ENCODE measurements at regions not wholly inside any gene's neighbourhood (a gene's known extent, or its start where the extent isn't known, plus 50 kb on each side); places are given as distances from the start of the nearest gene placed in this dataset.
"Not testable (repeated sequence)": the region's sequence is repeated elsewhere in the genome, so short reads cannot be mapped to it uniquely, and the experiment has no call there.

DNA sequence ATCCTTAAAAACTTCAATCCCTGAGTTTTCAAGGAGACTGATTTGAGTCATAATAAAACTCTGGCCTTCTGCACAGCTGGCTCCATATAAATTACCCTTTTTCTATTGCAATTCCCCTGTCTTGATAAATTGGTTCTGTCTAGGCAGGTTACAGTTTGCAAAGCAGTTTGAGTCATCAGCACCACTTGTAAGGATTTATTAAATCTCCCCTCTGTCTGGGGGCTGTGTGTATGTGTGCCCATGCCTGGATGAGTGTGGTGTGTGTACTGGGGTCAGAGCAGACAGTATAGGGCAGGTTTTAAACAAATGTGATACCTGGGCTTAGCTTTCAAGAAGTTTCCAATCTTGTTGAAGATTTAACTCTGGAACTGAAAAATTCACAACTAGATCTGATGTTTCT lies 228.6 kb downstream of the FNDC1 start:
- no peak for DNase-seq (ENCODE audit: low spot score)
- peak overlapping the region; percentile 14; the same call in 1 of the 2 replicates for H2AFZ ChIP-seq (ENCODE audit: low read length)
- H3K36me3 ChIP-seq (ENCODE audit: insufficient read depth, low read length), result no peaks in the 10 kb centered on the region
- no peaks in the 10 kb centered on the region for H3K9me2 ChIP-seq (ENCODE audit: insufficient read depth, low read length)
- no peaks in the 10 kb centered on the region for H3K79me2 ChIP-seq (ENCODE audit: insufficient read depth, low read depth, low read length)
- intact Hi-C loops (cut with micrococcal nuclease; ENCODE audit: unreplicated experiment), result no loop called here
- CTCF ChIA-PET (ENCODE audit: unreplicated experiment), result no interaction called here
- POLR2A ChIA-PET, result interaction anchor here (1.1 to 1.5 kb wide), 3 partner anchors 8 to 235 kb away, joined by 3 to 4 read pairs (median 3); no protein-coding TSS in a partner anchor
- no peak overlapping the region for H3K4me3 ChIP-seq (ENCODE audit: low read depth, low read length, poor library complexity, severe bottlenecking)
- H3K27ac ChIP-seq (ENCODE audit: low read depth, low read length, poor library complexity, severe bottlenecking), result no peak overlapping the region
- peaks cover 6% of the 10 kb centered on the region; the same call in 1 of the 2 replicates for H3K9me3 ChIP-seq (ENCODE audit: low read length)
- BruUV-seq (replicated peaks), result no TSS peak
- H3K4me2 ChIP-seq (ENCODE audit: low read length), result no peak overlapping the region
- no peaks in the 10 kb centered on the region for H4K20me1 ChIP-seq (ENCODE audit: insufficient read depth, low read length)
- TF ChIP-seq, protein P1, sequence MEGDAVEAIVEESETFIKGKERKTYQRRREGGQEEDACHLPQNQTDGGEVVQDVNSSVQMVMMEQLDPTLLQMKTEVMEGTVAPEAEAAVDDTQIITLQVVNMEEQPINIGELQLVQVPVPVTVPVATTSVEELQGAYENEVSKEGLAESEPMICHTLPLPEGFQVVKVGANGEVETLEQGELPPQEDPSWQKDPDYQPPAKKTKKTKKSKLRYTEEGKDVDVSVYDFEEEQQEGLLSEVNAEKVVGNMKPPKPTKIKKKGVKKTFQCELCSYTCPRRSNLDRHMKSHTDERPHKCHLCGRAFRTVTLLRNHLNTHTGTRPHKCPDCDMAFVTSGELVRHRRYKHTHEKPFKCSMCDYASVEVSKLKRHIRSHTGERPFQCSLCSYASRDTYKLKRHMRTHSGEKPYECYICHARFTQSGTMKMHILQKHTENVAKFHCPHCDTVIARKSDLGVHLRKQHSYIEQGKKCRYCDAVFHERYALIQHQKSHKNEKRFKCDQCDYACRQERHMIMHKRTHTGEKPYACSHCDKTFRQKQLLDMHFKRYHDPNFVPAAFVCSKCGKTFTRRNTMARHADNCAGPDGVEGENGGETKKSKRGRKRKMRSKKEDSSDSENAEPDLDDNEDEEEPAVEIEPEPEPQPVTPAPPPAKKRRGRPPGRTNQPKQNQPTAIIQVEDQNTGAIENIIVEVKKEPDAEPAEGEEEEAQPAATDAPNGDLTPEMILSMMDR (conservative IDR thresholded peaks at IDR 0.05; ENCODE audit: low read length), result no peak
- no peak for TF ChIP-seq EZH2phosphoT487 (IDR thresholded peaks at IDR 0.05; ENCODE audit: borderline replicate concordance, low read depth, low read length)
- peaks cover 7% of the 10 kb centered on the region for H3K4me1 ChIP-seq (ENCODE audit: insufficient read depth, low read length, poor library complexity, severe bottlenecking)

DNA sequence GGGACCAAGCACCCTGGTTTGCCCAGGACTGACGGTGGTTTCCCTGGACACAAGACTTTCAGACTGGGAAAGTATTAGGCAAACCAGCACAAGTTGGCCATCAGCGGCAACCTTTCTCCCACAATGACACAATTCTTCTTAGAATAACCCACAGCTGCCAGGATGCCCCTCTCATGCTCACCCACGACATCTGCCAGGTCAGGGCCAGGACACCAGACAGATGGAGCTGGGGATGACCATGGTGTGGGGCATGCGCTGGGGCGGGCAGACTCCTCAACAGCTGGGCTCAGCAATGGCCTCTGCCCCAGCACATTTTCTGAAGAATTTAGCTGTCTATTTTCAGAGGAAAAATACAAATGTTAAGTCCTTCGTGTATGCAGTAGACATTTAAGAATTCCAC lies 226.4 kb downstream of the FNDC1 start:
- intact Hi-C loops (cut with micrococcal nuclease; ENCODE audit: unreplicated experiment), result no loop called here
- Histone ChIP-seq H3K4me3 (ENCODE audit: low read depth, low read length, poor library complexity, severe bottlenecking) (no peak overlapping the region), H2AFZ (ENCODE audit: low read length) (no peak overlapping the region), H4K20me1 (ENCODE audit: insufficient read depth, low read length) (no peaks in the 10 kb centered on the region), H3K9me3 (ENCODE audit: low read length) (peaks cover 6% of the 10 kb centered on the region; the same call in 1 of the 2 replicates), H3K36me3 (ENCODE audit: insufficient read depth, low read length) (no peaks in the 10 kb centered on the region), H3K4me2 (ENCODE audit: low read length) (no peak overlapping the region), H3K27ac (ENCODE audit: low read depth, low read length, poor library complexity, severe bottlenecking) (no peak overlapping the region), H3K9me2 (ENCODE audit: insufficient read depth, low read length) (no peaks in the 10 kb centered on the region), H3K4me1 (ENCODE audit: insufficient read depth, low read length, poor library complexity, severe bottlenecking) (peaks cover 7% of the 10 kb centered on the region), H3K79me2 (ENCODE audit: insufficient read depth, low read depth, low read length) (no peaks in the 10 kb centered on the region)
- BruUV-seq (replicated peaks), result no TSS peak
- DNase-seq (ENCODE audit: low spot score), result no peak
- no peak for TF ChIP-seq EZH2phosphoT487 (IDR thresholded peaks at IDR 0.05; ENCODE audit: borderline replicate concordance, low read depth, low read length)
- TF ChIP-seq, protein P1 (conservative IDR thresholded peaks at IDR 0.05; ENCODE audit: low read length), result no peak
- CTCF ChIA-PET (ENCODE audit: unreplicated experiment), result no interaction called here
- POLR2A ChIA-PET, result interaction anchor here (0.6 to 1.6 kb wide), 2 partner anchors 14 to 251 kb away, joined by 3 to 4 read pairs; no protein-coding TSS in a partner anchor

GRCh38 chr6:159392695-159393094 lies 223.5 kb downstream of the FNDC1 start:
- H3K9me3 ChIP-seq (ENCODE audit: low read length); DNase-seq (ENCODE audit: low spot score); CTCF ChIA-PET (ENCODE audit: unreplicated experiment); H3K9me2 ChIP-seq (ENCODE audit: insufficient read depth, low read length); H3K36me3 ChIP-seq (ENCODE audit: insufficient read depth, low read length); H3K4me2 ChIP-seq (ENCODE audit: low read length); intact Hi-C loops (cut with micrococcal nuclease; ENCODE audit: unreplicated experiment); H3K4me1 ChIP-seq (ENCODE audit: insufficient read depth, low read length, poor library complexity, severe bottlenecking); BruUV-seq (replicated peaks); H4K20me1 ChIP-seq (ENCODE audit: insufficient read depth, low read length); H2AFZ ChIP-seq (ENCODE audit: low read length); H3K79me2 ChIP-seq (ENCODE audit: insufficient read depth, low read depth, low read length); H3K27ac ChIP-seq (ENCODE audit: low read depth, low read length, poor library complexity, severe bottlenecking); H3K4me3 ChIP-seq (ENCODE audit: low read depth, low read length, poor library complexity, severe bottlenecking): not testable (repeated sequence)
- POLR2A ChIA-PET, result interaction anchor here (0.7 to 1.0 kb wide), 3 partner anchors 11 to 85 kb away, joined by 3 read pairs; no protein-coding TSS in a partner anchor

All from OCI-LY7 (cell line).